SK-N-SH (cell line): ENCODE measurements at regions not wholly inside any gene's neighbourhood (a gene's known extent, or its start where the extent isn't known, plus 50 kb on each side); places are given as distances from the start of the nearest gene placed in this dataset.

ENCODE experiments used
- CTCF ChIA-PET: fragments of 300-600, 350-600 bp; formaldehyde crosslinking; extraction: SDS; loops from one replicate; lab custom pipeline; 2021; lab: Yijun Ruan, JAX
- POLR2A ChIA-PET: fragments of 350-600 bp; sonication (Branson Sonifier 250); formaldehyde crosslinking; extraction: SDS; loops from one replicate; lab custom pipeline; 2020; ENCODE audit warnings: antibody characterized with exemption, inconsistent platforms; lab: Yijun Ruan, JAX
- DNase-seq: peaks from one replicate; pipeline ENCODE4 v3.0.0; 2012
- H2AFZ ChIP-seq: fragments of 200-600 bp; sonication (generic); 2 replicates; pipeline ENCODE4 v1.8.1; 2016; ENCODE audit warnings: antibody characterized with exemption, mild to moderate bottlenecking, low read depth
- H3F3A ChIP-seq: fragments of 200-600 bp; sonication (generic); replicated peaks from 2 replicates; pipeline ENCODE3; 2016; ENCODE audit warnings: antibody characterized with exemption, mild to moderate bottlenecking; ENCODE audit not compliant: insufficient read depth
- H3K27ac ChIP-seq, 2 experiments: fragments of 200-500 bp in 1 of 2; fragments of 200-600 bp in 1 of 2; sonication (Bioruptor generic) in 1 of 2; sonication (generic), shearing (Covaris generic) in 1 of 2; 2 replicates each; pipeline versions ENCODE4 v1.5.1 to v1.6.1; 2014 to 2016; ENCODE audit warnings: low read depth in 2 of 2, inconsistent platforms in 1 of 2, low read length in 1 of 2, mild to moderate bottlenecking in 1 of 2, mixed read lengths in 1 of 2
- H3K27me3 ChIP-seq: fragments of 200-600 bp; sonication (generic), shearing (Covaris generic); 2 replicates; pipeline ENCODE4 v1.6.1; 2016; ENCODE audit warnings: mixed run types; ENCODE audit not compliant: insufficient read depth
- H3K36me3 ChIP-seq, 2 experiments: fragments of 200-500 bp in 1 of 2; fragments of 200-600 bp in 1 of 2; sonication (Bioruptor generic) in 1 of 2; sonication (generic) in 1 of 2; replicated peaks in 1 of 2; 2 replicates each; pipeline versions ENCODE3 to v1.5.1; 2014 to 2016; ENCODE audit warnings: low read length in 1 of 2, mild to moderate bottlenecking in 1 of 2; ENCODE audit not compliant: insufficient read depth in 2 of 2, control insufficient read depth in 1 of 2
- H3K4me1 ChIP-seq, 2 experiments: fragments of 200-500 bp in 1 of 2; fragments of 200-600 bp in 1 of 2; sonication (Bioruptor generic) in 1 of 2; sonication (generic), shearing (Covaris generic) in 1 of 2; 2 replicates each; pipeline versions ENCODE4 v1.5.1 to v1.6.1; 2014 to 2016; ENCODE audit warnings: low read depth in 1 of 2, low read length in 1 of 2, mixed run types in 1 of 2; ENCODE audit not compliant: insufficient read depth in 2 of 2, control insufficient read depth in 1 of 2
- H3K4me2 ChIP-seq: fragments of 200-600 bp; sonication (generic), shearing (Covaris generic); 2 replicates; pipeline ENCODE4 v1.6.1; 2017; ENCODE audit warnings: mixed run types
- H3K4me3 ChIP-seq, 2 experiments: fragments of 200-500 bp in 1 of 2; fragments of 200-600 bp in 1 of 2; sonication (Bioruptor generic) in 1 of 2; sonication (generic), shearing (Covaris generic) in 1 of 2; 2 replicates each; pipeline versions ENCODE4 v1.5.1 to v1.8.1; 2014 to 2016; ENCODE audit warnings: low read depth in 2 of 2, inconsistent platforms in 1 of 2, low read length in 1 of 2, mild to moderate bottlenecking in 1 of 2, mixed read lengths in 1 of 2, moderate library complexity in 1 of 2
- H3K79me2 ChIP-seq: fragments of 200-600 bp; sonication (generic); 2 replicates; pipeline ENCODE4 v1.8.1; 2017; ENCODE audit warnings: mild to moderate bottlenecking; ENCODE audit not compliant: insufficient read depth
- H3K9ac ChIP-seq: fragments of 200-600 bp; sonication (generic); 2 replicates; pipeline ENCODE4 v1.6.1; 2017; ENCODE audit warnings: mixed run types
- H3K9me2 ChIP-seq: fragments of 200-600 bp; sonication (generic); 2 replicates; pipeline ENCODE4 v1.6.1; 2017; ENCODE audit warnings: mixed run types
- H3K9me3 ChIP-seq: fragments of 200-600 bp; sonication (generic); 2 replicates; pipeline ENCODE4 v1.6.1; 2017; ENCODE audit warnings: mixed run types, mild to moderate bottlenecking, moderate library complexity
- H4K20me1 ChIP-seq: fragments of 200-600 bp; sonication (generic); 2 replicates; pipeline ENCODE4 v1.6.1; 2017; ENCODE audit warnings: mild to moderate bottlenecking, mixed run types; ENCODE audit not compliant: insufficient read depth
- CHD2 ChIP-seq: fragments of 150-350 bp; IDR thresholded peaks from 2 replicates; pipeline ENCODE4 v1.6.1; 2018; ENCODE audit warnings: low read length; ENCODE audit not compliant: partially characterized antibody
- ELF1 ChIP-seq: IDR thresholded peaks from 2 replicates; pipeline ENCODE4 v1.4.0; 2012
- EP300 ChIP-seq, 2 experiments: IDR thresholded peaks; 2 replicates each; pipeline versions ENCODE4 v1.4.0 to v1.6.1; 2012; ENCODE audit warnings: borderline replicate concordance in 1 of 2, low read depth in 1 of 2, low read length in 1 of 2
- FOSL2 ChIP-seq: IDR thresholded peaks from 2 replicates; pipeline ENCODE4 v1.4.0; 2012; ENCODE audit warnings: low read depth, mild to moderate bottlenecking, moderate library complexity, borderline replicate concordance
- FOXJ3 ChIP-seq: sonication (generic); formaldehyde crosslinking; IDR thresholded peaks from 2 replicates; pipeline ENCODE4 v1.5.1; 2020; ENCODE audit warnings: mild to moderate bottlenecking, missing genetic modification reagents
- FOXM1 ChIP-seq: IDR thresholded peaks from 2 replicates; pipeline ENCODE4 v1.4.0; 2012; ENCODE audit warnings: low read depth, mild to moderate bottlenecking
- GABPA ChIP-seq: IDR thresholded peaks from 2 replicates; pipeline ENCODE4 v1.4.0; 2012; ENCODE audit warnings: low read depth, mild to moderate bottlenecking
- JUND ChIP-seq: IDR thresholded peaks from 2 replicates; pipeline ENCODE4 v1.4.0; 2012
- MEF2A ChIP-seq: IDR thresholded peaks from 2 replicates; pipeline ENCODE4 v1.4.0; 2012; ENCODE audit warnings: low read depth, borderline replicate concordance
- MXI1 ChIP-seq: IDR thresholded peaks from 2 replicates; pipeline ENCODE4 v1.6.1; 2012; ENCODE audit warnings: mild to moderate bottlenecking, low read depth, low read length, improper control_type of control experiment
- NFIC ChIP-seq: IDR thresholded peaks from 2 replicates; pipeline ENCODE4 v1.4.0; 2012; ENCODE audit warnings: borderline replicate concordance
- NRF1 ChIP-seq: IDR thresholded peaks from 2 replicates; pipeline ENCODE4 v1.6.1; 2012; ENCODE audit warnings: low read depth, mild to moderate bottlenecking, low read length
- POLR2AphosphoS5 ChIP-seq: IDR thresholded peaks from 2 replicates; pipeline ENCODE4 v1.6.1; 2012; ENCODE audit warnings: low read depth, low read length
- RAD21 ChIP-seq: IDR thresholded peaks from 2 replicates; pipeline ENCODE4 v1.6.1; 2012; ENCODE audit warnings: mild to moderate bottlenecking, low read length
- RCOR1 ChIP-seq: fragments of 150-350 bp; IDR thresholded peaks from 2 replicates; pipeline ENCODE4 v1.6.1; 2017; ENCODE audit warnings: antibody characterized with exemption, low read length
- RFX5 ChIP-seq: IDR thresholded peaks from 2 replicates; pipeline ENCODE4 v1.6.1; 2012; ENCODE audit warnings: mild to moderate bottlenecking, improper control_type of control experiment, low read length
- RXRA ChIP-seq: IDR thresholded peaks from 2 replicates; pipeline ENCODE4 v1.4.0; 2012; ENCODE audit warnings: low read depth, mild to moderate bottlenecking, borderline replicate concordance
- TAF1 ChIP-seq: IDR thresholded peaks from 2 replicates; pipeline ENCODE4 v1.6.1; 2012; ENCODE audit warnings: low read depth, mild to moderate bottlenecking, low read length, moderate library complexity, borderline replicate concordance
- TCF12 ChIP-seq: IDR thresholded peaks from 2 replicates; pipeline ENCODE4 v1.4.0; 2012
- YY1 ChIP-seq: IDR thresholded peaks from 2 replicates; pipeline ENCODE4 v1.4.0; 2012; ENCODE audit warnings: low read depth, mild to moderate bottlenecking
- WGBS: methylation state at CpG from one replicate; pipeline ENCODE4 v1.1.6; 2017; ENCODE audit warnings: low lambda C conversion rate; 5-methylcytosine and 5-hydroxymethylcytosine counted together
- TF ChIP-seq, protein P1 (sequence below): IDR thresholded peaks from 2 replicates; pipeline ENCODE4; 2012
- TF ChIP-seq, protein P2 (sequence below): IDR thresholded peaks from 2 replicates; pipeline ENCODE4 v1.6.1; 2012; ENCODE audit warnings: mild to moderate bottlenecking, low read depth, low read length, moderate library complexity
- TF ChIP-seq, protein P3 (sequence below): fragments of 200-600 bp; sonication (generic); IDR thresholded peaks from 2 replicates; pipeline ENCODE4 v1.6.1; 2017; ENCODE audit warnings: antibody characterized with exemption, mild to moderate bottlenecking, moderate library complexity
- TF ChIP-seq, protein P4 (sequence below): fragments of 150-350 bp; IDR thresholded peaks from 2 replicates; pipeline ENCODE4 v1.6.1; 2017; ENCODE audit warnings: antibody characterized with exemption, low read length, low read depth, borderline replicate concordance

DNA sequence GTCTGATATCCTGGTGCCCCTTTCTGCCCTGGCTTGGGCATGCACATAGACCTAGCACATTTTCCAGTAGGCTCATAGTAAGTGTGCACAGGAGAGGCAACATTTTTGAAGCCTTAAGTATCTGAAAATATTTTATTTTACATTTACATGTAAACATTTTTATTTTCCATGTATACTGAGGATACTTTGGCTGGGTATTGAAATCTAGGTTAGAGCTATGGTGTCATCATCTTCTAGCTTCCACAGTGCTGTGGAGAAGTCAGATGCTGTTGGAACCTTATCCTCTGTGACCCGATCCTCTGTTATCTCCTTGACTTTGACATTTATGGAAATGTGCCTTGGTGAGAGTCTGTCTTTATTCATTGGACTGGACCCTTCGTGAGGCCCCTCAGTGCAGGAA, 74.1 kb downstream of the PLXNA1 start:
- Histone ChIP-seq H3K4me3 (no peak overlapping the region), H3K9ac (no peak overlapping the region), H3K9me3 (no peaks in the 10 kb centered on the region), H3K4me1 (no peaks in the 10 kb centered on the region; a peak in 1 of 4 replicates), H3K9me2 (no peaks in the 10 kb centered on the region), H4K20me1 (no peaks in the 10 kb centered on the region), H3K4me2 (no peak overlapping the region), H3F3A (no peaks in the 10 kb centered on the region), H3K27ac (no peak overlapping the region), H3K36me3 (no peaks in the 10 kb centered on the region), H3K27me3 (no peaks in the 10 kb centered on the region), H3K79me2 (no peaks in the 10 kb centered on the region), H2AFZ (no peak overlapping the region)
- TF ChIP-seq, protein P1, sequence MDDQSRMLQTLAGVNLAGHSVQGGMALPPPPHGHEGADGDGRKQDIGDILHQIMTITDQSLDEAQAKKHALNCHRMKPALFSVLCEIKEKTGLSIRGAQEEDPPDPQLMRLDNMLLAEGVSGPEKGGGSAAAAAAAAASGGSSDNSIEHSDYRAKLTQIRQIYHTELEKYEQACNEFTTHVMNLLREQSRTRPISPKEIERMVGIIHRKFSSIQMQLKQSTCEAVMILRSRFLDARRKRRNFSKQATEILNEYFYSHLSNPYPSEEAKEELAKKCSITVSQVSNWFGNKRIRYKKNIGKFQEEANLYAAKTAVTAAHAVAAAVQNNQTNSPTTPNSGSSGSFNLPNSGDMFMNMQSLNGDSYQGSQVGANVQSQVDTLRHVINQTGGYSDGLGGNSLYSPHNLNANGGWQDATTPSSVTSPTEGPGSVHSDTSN: no peak
- TF ChIP-seq JUND (no peak), RCOR1 (no peak), POLR2AphosphoS5 (no peak), RAD21 (no peak), TAF1 (no peak), FOSL2 (no peak), NFIC (no peak), MEF2A (no peak), FOXM1 (no peak), TCF12 (no peak), EP300 (IDR thresholded peaks at IDR 0.05; ENCODE audit: borderline replicate concordance in 1 of 2, low read depth in 1 of 2, low read length in 1 of 2) (no peak)
- TF ChIP-seq, protein P2, sequence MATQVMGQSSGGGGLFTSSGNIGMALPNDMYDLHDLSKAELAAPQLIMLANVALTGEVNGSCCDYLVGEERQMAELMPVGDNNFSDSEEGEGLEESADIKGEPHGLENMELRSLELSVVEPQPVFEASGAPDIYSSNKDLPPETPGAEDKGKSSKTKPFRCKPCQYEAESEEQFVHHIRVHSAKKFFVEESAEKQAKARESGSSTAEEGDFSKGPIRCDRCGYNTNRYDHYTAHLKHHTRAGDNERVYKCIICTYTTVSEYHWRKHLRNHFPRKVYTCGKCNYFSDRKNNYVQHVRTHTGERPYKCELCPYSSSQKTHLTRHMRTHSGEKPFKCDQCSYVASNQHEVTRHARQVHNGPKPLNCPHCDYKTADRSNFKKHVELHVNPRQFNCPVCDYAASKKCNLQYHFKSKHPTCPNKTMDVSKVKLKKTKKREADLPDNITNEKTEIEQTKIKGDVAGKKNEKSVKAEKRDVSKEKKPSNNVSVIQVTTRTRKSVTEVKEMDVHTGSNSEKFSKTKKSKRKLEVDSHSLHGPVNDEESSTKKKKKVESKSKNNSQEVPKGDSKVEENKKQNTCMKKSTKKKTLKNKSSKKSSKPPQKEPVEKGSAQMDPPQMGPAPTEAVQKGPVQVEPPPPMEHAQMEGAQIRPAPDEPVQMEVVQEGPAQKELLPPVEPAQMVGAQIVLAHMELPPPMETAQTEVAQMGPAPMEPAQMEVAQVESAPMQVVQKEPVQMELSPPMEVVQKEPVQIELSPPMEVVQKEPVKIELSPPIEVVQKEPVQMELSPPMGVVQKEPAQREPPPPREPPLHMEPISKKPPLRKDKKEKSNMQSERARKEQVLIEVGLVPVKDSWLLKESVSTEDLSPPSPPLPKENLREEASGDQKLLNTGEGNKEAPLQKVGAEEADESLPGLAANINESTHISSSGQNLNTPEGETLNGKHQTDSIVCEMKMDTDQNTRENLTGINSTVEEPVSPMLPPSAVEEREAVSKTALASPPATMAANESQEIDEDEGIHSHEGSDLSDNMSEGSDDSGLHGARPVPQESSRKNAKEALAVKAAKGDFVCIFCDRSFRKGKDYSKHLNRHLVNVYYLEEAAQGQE: no peak
- ChIA-PET POLR2A (no interaction called here), CTCF (interaction anchor here (1.0 to 1.3 kb wide), 2 partner anchors 16 to 18 kb away, joined by 3 read pairs; no protein-coding TSS in a partner anchor)
- 42% methylated on average over 2 of the region's 2 CpGs for WGBS
- DNase-seq: no peak

DNA sequence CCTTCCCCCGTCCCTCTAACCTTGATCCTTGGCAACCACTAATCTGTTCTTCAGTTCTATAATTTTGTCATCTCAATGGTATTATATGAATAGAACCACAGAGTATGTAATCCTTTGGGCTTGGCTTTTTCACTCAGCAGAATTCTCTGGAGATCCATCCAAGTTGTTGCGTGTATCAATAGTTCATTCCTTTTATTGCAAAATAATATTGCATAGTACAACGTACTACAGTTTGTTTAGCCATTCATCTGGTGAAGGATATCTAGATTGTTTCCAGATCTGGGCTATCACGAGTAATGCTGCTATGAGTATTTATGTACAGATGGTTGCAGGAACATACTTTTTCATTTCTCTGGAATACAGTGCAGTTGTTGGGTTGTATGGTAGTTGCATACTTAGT, 76.2 kb downstream of the PLXNA1 start:
- Histone ChIP-seq H3K9me2 (no peaks in the 10 kb centered on the region), H3K9me3 (no peaks in the 10 kb centered on the region), H3K4me3 (no peak overlapping the region), H2AFZ (no peak overlapping the region), H3K79me2 (no peaks in the 10 kb centered on the region), H3K27ac (no peak overlapping the region), H3K36me3 (no peaks in the 10 kb centered on the region), H3K4me2 (no peak overlapping the region), H4K20me1 (no peaks in the 10 kb centered on the region), H3K27me3 (no peaks in the 10 kb centered on the region), H3F3A (no peaks in the 10 kb centered on the region), H3K4me1 (no peaks in the 10 kb centered on the region; a peak in 1 of 4 replicates), H3K9ac (no peak overlapping the region)
- POLR2A ChIA-PET: no interaction called here
- WGBS: 51% methylated on average over 4 of the region's 4 CpGs
- DNase-seq: no peak
- CTCF ChIA-PET: interaction anchor here (0.9 kb wide), 1 partner anchor 59 kb away, joined by 3 read pairs; no protein-coding TSS in a partner anchor
- TF ChIP-seq, protein P3, sequence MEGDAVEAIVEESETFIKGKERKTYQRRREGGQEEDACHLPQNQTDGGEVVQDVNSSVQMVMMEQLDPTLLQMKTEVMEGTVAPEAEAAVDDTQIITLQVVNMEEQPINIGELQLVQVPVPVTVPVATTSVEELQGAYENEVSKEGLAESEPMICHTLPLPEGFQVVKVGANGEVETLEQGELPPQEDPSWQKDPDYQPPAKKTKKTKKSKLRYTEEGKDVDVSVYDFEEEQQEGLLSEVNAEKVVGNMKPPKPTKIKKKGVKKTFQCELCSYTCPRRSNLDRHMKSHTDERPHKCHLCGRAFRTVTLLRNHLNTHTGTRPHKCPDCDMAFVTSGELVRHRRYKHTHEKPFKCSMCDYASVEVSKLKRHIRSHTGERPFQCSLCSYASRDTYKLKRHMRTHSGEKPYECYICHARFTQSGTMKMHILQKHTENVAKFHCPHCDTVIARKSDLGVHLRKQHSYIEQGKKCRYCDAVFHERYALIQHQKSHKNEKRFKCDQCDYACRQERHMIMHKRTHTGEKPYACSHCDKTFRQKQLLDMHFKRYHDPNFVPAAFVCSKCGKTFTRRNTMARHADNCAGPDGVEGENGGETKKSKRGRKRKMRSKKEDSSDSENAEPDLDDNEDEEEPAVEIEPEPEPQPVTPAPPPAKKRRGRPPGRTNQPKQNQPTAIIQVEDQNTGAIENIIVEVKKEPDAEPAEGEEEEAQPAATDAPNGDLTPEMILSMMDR: no peak
- no peak for TF ChIP-seq NRF1
- TF ChIP-seq MXI1: no peak
- TF ChIP-seq GABPA: no peak
- no peak for TF ChIP-seq FOXJ3 (CRISPR knock-in tag)
- TF ChIP-seq CHD2: no peak
- TF ChIP-seq RFX5: no peak
- no peak for TF ChIP-seq FOXM1
- TF ChIP-seq RXRA: no peak
- TF ChIP-seq MEF2A: no peak
- no peak for TF ChIP-seq RAD21
- no peak for TF ChIP-seq ELF1
- TF ChIP-seq, protein P4, sequence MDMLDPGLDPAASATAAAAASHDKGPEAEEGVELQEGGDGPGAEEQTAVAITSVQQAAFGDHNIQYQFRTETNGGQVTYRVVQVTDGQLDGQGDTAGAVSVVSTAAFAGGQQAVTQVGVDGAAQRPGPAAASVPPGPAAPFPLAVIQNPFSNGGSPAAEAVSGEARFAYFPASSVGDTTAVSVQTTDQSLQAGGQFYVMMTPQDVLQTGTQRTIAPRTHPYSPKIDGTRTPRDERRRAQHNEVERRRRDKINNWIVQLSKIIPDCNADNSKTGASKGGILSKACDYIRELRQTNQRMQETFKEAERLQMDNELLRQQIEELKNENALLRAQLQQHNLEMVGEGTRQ: no peak
- no peak for TF ChIP-seq YY1
